K562 (cell line): ENCODE measurements at regions not wholly inside any gene's neighbourhood (a gene's known extent, or its start where the extent isn't known, plus 50 kb on each side); places are given as distances from the start of the nearest gene placed in this dataset.
A peak's percentile ranks its signal among the peaks of the same experiment; 100 is the strongest.

Experiments
- EGR1 ChIP-seq: fragments of 450-650 bp; conservative IDR thresholded peaks from 2 replicates; pipeline ENCODE4 v1.6.1; 2017; ENCODE audit warnings: mild to moderate bottlenecking
- GTF2B ChIP-seq: IDR thresholded peaks from 2 replicates; pipeline ENCODE4 v1.6.1; 2011; ENCODE audit not compliant: insufficient read length; ENCODE audit errors: extremely low read depth
- HINFP ChIP-seq: fragments of 450-650 bp; conservative IDR thresholded peaks from 2 replicates; pipeline ENCODE4 v1.6.1; 2016; ENCODE audit warnings: missing genetic modification characterization, low read depth, mild to moderate bottlenecking, control low read depth, missing compliant biosample characterization
- KLF16 ChIP-seq: IDR thresholded peaks from 2 replicates; pipeline ENCODE4 v1.6.1; 2016; ENCODE audit warnings: antibody characterized with exemption
- MAZ ChIP-seq, 2 experiments: fragments of 450-650 bp in 1 of 2; sonication (generic) in 1 of 2; formaldehyde crosslinking; IDR thresholded peaks in 1 of 2; conservative IDR thresholded peaks in 1 of 2; 2 replicates each; pipeline versions ENCODE4 v1.4.0 to v1.5.0; 2020; ENCODE audit warnings: mild to moderate bottlenecking in 1 of 2, missing genetic modification reagents in 1 of 2
- MBD2 ChIP-seq: sonication (generic); IDR thresholded peaks from 2 replicates; pipeline ENCODE4 v1.6.1; 2016; ENCODE audit warnings: low read depth, borderline replicate concordance
- MTA3 ChIP-seq: fragments of 450-650 bp; formaldehyde crosslinking; IDR thresholded peaks from 2 replicates; pipeline ENCODE4 v1.6.1; 2017; ENCODE audit warnings: mild to moderate bottlenecking, borderline replicate concordance
- RNF2 ChIP-seq: sonication (generic); IDR thresholded peaks from 2 replicates; pipeline ENCODE4 v1.6.1; 2016
- TCF3 ChIP-seq: sonication (generic); formaldehyde crosslinking; IDR thresholded peaks from 2 replicates; pipeline ENCODE4 v1.4.0; 2020; ENCODE audit warnings: mild to moderate bottlenecking, missing genetic modification reagents
- ZFP91 ChIP-seq: sonication (generic); formaldehyde crosslinking; IDR thresholded peaks from 2 replicates; pipeline ENCODE4 v1.8.0; 2022; ENCODE audit warnings: mild to moderate bottlenecking, missing genetic modification reagents
- TF ChIP-seq, protein P1 (sequence below), 2 experiments: IDR thresholded peaks in 1 of 2; conservative IDR thresholded peaks in 1 of 2; 2 replicates each; pipeline ENCODE4 v1.6.1; 2016; ENCODE audit warnings: low read depth in 2 of 2, mild to moderate bottlenecking in 1 of 2, missing compliant biosample characterization in 1 of 2, missing genetic modification characterization in 1 of 2, moderate library complexity in 1 of 2
- TF ChIP-seq, protein P2 (sequence below), 2 experiments: fragments of 150-350 bp in 1 of 2; IDR thresholded peaks; 2 replicates each; pipeline ENCODE4 v1.6.1; 2012 to 2016; ENCODE audit warnings: low read depth in 2 of 2, low read length in 2 of 2, mild to moderate bottlenecking in 1 of 2, moderate library complexity in 1 of 2

GRCh38 chr4:79678472-79679202, 270.6 kb upstream of the GK2 start (continued):
- TF ChIP-seq, protein P1, sequence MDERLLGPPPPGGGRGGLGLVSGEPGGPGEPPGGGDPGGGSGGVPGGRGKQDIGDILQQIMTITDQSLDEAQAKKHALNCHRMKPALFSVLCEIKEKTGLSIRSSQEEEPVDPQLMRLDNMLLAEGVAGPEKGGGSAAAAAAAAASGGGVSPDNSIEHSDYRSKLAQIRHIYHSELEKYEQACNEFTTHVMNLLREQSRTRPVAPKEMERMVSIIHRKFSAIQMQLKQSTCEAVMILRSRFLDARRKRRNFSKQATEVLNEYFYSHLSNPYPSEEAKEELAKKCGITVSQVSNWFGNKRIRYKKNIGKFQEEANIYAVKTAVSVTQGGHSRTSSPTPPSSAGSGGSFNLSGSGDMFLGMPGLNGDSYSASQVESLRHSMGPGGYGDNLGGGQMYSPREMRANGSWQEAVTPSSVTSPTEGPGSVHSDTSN (CRISPR knock-in tag; IDR thresholded peaks at IDR 0.05; ENCODE audit: low read depth) = no peak
- TF ChIP-seq, protein P1 (tag; conservative IDR thresholded peaks at IDR 0.05; ENCODE audit: low read depth) = peak; percentile 35; the same call in 1 of the 2 replicates
- TF ChIP-seq MAZ (CRISPR knock-in tag; conservative IDR thresholded peaks at IDR 0.05 in 1 of 2, IDR thresholded peaks at IDR 0.05 in 1 of 2) = peak in 1 of 2 experiments; percentile 42; a peak in 1 of 4 replicates
- TF ChIP-seq KLF16 = peak; percentile 92
- TF ChIP-seq EGR1 = peak; percentile 43; the same call in 1 of the 2 replicates
- no peak for TF ChIP-seq ZFP91 (CRISPR knock-in tag)
- TF ChIP-seq MBD2 = no peak
- peak; percentile 88; the same call in 1 of the 2 replicates for TF ChIP-seq RNF2
- TF ChIP-seq, protein P2, sequence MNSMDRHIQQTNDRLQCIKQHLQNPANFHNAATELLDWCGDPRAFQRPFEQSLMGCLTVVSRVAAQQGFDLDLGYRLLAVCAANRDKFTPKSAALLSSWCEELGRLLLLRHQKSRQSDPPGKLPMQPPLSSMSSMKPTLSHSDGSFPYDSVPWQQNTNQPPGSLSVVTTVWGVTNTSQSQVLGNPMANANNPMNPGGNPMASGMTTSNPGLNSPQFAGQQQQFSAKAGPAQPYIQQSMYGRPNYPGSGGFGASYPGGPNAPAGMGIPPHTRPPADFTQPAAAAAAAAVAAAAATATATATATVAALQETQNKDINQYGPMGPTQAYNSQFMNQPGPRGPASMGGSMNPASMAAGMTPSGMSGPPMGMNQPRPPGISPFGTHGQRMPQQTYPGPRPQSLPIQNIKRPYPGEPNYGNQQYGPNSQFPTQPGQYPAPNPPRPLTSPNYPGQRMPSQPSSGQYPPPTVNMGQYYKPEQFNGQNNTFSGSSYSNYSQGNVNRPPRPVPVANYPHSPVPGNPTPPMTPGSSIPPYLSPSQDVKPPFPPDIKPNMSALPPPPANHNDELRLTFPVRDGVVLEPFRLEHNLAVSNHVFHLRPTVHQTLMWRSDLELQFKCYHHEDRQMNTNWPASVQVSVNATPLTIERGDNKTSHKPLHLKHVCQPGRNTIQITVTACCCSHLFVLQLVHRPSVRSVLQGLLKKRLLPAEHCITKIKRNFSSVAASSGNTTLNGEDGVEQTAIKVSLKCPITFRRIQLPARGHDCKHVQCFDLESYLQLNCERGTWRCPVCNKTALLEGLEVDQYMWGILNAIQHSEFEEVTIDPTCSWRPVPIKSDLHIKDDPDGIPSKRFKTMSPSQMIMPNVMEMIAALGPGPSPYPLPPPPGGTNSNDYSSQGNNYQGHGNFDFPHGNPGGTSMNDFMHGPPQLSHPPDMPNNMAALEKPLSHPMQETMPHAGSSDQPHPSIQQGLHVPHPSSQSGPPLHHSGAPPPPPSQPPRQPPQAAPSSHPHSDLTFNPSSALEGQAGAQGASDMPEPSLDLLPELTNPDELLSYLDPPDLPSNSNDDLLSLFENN (IDR thresholded peaks at IDR 0.05; ENCODE audit: low read depth in 2 of 2, low read length in 2 of 2) = 0 out of 4 replicates have a peak, but pooled peaks of 1 of the 2 experiments have one; percentile 17
- no peak for TF ChIP-seq GTF2B
- peak; percentile 78 for TF ChIP-seq TCF3
- no peak for TF ChIP-seq HINFP (tag)
- TF ChIP-seq MTA3 = peak; percentile 77
